NCI-H345 (cell line): ENCODE measurements at regions not wholly inside any gene's neighbourhood (a gene's known extent, or its start where the extent isn't known, plus 50 kb on each side); places are given as distances from the start of the nearest gene placed in this dataset.

ENCODE experiments used
- DNase-seq: peaks from one replicate; lab custom pipeline; 2025; lab: John Stamatoyannopoulos, UW

GRCh38 chr1:5286244-5286643 is 631.8 kb downstream of the AJAP1 start:
- DNase-seq, result peak; percentile 4

DNA sequence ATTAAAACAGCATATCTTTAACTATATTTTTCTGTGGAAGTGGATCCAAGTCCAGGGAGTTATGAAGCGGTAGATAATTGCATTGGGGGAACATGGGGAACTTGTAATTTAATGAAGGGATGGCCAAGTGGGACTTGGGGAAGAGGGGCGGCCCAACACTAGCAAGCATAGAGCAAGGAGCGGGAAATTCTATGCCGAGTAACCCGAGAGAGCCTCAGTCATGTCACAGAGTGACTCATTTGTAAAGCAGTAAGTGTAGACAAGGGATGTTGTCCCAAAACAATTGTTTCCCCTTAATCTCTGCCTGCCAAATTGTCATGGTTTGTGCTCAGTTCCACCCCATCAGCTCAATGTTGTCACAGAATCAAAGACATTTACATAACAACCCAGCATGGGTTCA is 620.1 kb downstream of the AJAP1 start:
- DNase-seq, result no peak

GRCh38 chr1:5273280-5274003 is 619.0 kb downstream of the AJAP1 start:
- peak; percentile 9 for DNase-seq

DNA sequence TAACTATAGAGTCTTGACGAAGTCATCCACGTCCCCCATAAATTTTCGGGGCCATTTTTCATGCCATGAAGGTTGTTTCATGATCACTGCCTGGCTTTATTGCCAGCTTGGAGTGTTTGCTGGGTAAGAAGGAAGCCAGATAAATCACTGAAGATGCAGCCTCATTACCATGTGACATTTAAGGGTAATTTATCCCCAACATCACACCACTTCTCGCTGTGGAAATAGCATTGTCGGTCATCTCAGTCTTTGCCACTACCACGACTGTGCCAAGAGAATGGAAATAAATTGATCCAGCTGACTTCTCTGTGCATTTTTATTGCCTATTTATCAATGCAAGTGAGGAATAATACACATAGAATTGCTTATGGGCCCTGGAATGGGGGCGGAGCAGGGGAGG is 617.9 kb downstream of the AJAP1 start:
- DNase-seq, result no peak

- DNase-seq, result peak; percentile 16
Measured at GRCh38 chr1:5271264-5271663, 616.9 kb downstream of the AJAP1 start.

GRCh38 chr1:5269901-5270300 is 615.5 kb downstream of the AJAP1 start:
- no peak for DNase-seq

GRCh38 chr1:5267603-5268235 is 613.3 kb downstream of the AJAP1 start:
- no peak for DNase-seq

- DNase-seq, result no peak
Measured at GRCh38 chr1:5265438-5266075, 611.1 kb downstream of the AJAP1 start.

GRCh38 chr1:5264476-5264875 is 610.1 kb downstream of the AJAP1 start:
- DNase-seq, result no peak

- DNase-seq, result no peak
Measured at GRCh38 chr1:5256793-5257192, 602.4 kb downstream of the AJAP1 start.

- no peak for DNase-seq
Measured at GRCh38 chr1:5254975-5255374, 600.6 kb downstream of the AJAP1 start.

- DNase-seq, result no peak
Measured at GRCh38 chr1:5254131-5254725, 599.8 kb downstream of the AJAP1 start.

- DNase-seq, result no peak
Measured at GRCh38 chr1:5253036-5253435, 598.6 kb downstream of the AJAP1 start.

DNA sequence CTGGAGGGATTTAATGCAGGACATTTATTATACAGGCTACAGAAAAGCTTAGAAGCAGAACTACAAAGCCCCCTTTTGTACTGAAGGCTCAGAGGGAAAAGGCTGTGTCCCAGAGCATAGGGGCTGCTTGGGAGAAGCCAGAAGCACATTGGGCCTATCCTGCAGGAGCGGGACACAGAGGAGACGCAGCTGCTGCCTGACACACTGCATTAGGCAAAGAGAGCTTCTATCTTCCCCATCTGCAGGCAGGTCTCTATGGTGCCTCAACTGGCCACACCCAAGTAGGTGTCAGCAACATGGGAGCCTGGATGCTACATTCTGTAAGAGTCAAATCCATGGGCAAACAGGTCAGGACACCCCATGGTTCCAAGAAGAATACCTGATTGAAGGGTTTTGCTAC is 595.9 kb downstream of the AJAP1 start:
- DNase-seq, result no peak

DNA sequence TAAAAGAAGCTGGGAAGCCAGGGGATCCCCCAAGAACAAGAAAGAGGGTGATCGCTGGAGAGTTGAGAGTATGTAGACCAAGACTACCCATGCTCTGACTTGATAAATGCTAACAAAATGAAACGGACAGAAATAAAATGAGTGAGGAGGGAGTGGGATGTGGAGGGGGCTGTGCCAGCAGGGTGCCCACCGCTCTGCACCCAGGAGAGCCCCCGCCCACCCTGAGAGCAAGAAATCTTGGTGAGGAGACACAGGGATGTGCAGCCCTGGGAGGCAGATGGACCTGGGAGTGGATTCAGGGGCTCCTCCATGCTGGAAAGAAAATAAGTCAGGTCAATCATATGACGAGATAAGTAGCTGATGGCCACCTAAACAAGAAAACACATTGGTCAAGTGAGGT is 590.9 kb downstream of the AJAP1 start:
- DNase-seq, result no peak

GRCh38 chr1:5244631-5245285 is 590.3 kb downstream of the AJAP1 start:
- DNase-seq, result no peak

DNA sequence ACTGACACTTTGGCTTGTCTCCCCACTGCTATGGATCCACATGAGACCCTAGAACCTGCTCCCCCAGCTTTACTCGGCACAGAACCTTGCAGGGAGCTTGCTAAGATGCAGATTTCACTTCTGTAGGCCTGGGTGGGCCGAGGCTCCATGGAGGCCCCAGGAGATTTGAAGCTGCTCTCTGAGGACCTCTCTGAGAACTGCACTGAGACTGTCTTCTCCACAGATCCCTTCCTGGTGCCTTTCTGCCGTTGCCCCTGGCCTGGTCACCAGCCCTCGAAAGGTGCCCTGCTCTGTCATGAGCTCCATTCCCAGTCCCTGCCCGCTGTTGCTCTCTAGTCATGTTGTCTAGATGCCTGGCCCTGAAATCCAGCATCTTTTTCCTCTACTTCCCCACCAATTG is 588.4 kb downstream of the AJAP1 start:
- DNase-seq, result no peak

- no peak for DNase-seq
Measured at GRCh38 chr1:5239911-5240310, 585.5 kb downstream of the AJAP1 start.

DNA sequence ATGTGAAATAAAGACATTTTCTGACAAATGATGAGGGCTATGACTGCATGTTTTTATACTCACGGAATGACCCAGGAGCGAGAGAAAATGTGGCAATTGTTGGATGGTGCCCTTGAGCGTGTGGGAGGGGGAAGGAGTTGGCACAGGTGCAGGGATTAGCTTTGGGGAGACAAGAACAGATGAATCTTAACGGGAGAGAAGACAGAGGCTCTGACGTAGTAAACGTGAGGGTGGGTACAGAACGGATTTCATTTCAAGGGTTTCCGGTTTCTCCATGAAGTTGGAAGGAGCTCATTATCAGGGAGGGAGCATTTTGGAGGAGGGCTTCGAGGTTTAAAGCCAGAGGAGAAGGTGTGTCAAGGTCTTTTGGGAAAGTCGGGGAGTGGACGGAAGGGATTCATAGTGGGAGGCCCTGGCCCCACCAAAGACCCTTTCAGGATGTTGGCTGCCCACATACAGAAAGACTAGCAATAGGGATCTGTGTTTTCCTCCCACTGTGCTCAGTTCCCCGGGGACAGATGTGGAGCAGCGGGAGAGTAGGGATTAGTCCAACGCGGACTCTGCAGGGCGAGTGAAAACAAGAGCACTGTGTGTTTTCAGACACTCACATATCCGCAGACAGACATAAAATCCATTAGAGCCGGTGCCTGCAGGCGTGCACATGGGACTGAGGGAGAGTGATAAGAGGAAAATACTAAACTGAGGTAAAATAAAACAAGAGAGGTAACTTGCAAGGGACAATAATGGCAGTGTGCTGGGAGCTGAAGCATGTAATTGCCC is 584.1 kb downstream of the AJAP1 start:
- no peak for DNase-seq

- no peak for DNase-seq
Measured at GRCh38 chr1:5235355-5235899, 581.0 kb downstream of the AJAP1 start.

DNA sequence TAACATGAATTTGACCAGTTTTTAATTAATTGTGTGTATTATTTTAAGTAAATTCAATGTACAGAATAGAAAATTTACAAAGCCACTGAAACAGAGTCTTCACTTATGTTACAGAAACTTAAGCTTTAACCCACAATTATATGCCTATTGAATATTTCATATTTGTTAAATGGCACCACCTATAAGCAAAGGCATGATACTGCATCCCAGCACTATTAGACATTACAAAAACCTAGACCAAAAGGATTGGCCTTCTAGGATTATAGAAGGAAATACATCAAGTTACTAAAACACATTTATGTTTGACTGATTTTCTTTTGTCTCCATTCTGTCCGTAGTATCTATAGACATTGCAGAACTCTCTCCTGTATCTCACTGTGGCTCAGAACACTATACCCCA is 578.1 kb downstream of the AJAP1 start:
- no peak for DNase-seq
